ENCODE measurements at regions not wholly inside any gene's neighbourhood (a gene's known extent, or its start where the extent isn't known, plus 50 kb on each side); places are given as distances from the start of the nearest gene placed in this dataset.

GRCh38 chr1:117678246-117678977 lies 72.6 kb downstream of the TENT5C start:
- no peak for DNase-seq

GRCh38 chr1:117679299-117679698 lies 73.5 kb downstream of the TENT5C start:
- DNase-seq, result no peak

GRCh38 chr1:117679868-117680267 lies 74.0 kb downstream of the TENT5C start:
- no peak for DNase-seq

- no peak for DNase-seq
These were observed 74.6 kb downstream of the TENT5C start for GRCh38 chr1:117680316-117681002.

GRCh38 chr1:117681093-117681900 lies 75.4 kb downstream of the TENT5C start:
- no peak for DNase-seq

GRCh38 chr1:117681901-117682250 lies 76.0 kb downstream of the TENT5C start:
- no peak for DNase-seq

GRCh38 chr1:117682372-117682771 lies 76.5 kb downstream of the TENT5C start:
- DNase-seq, result no peak

GRCh38 chr1:117683571-117684285 lies 77.9 kb downstream of the TENT5C start:
- DNase-seq, result no peak

GRCh38 chr1:117685936-117686806 lies 80.3 kb downstream of the TENT5C start:
- DNase-seq, result no peak

- DNase-seq, result no peak
These were observed 81.1 kb downstream of the TENT5C start for GRCh38 chr1:117686907-117687306.

- no peak for DNase-seq
These were observed 84.3 kb downstream of the TENT5C start for GRCh38 chr1:117689997-117690625.

- no peak for DNase-seq
These were observed 86.1 kb downstream of the TENT5C start for GRCh38 chr1:117691942-117692341.

GRCh38 chr1:117694543-117694942 lies 88.7 kb downstream of the TENT5C start:
- no peak for DNase-seq

- DNase-seq, result no peak
These were observed 90.1 kb downstream of the TENT5C start for GRCh38 chr1:117695796-117696490.

GRCh38 chr1:117696561-117696960 lies 90.7 kb downstream of the TENT5C start:
- no peak for DNase-seq

- DNase-seq, result no peak
These were observed 91.5 kb downstream of the TENT5C start for GRCh38 chr1:117697220-117697781.

- DNase-seq, result no peak
These were observed 92.7 kb downstream of the TENT5C start for GRCh38 chr1:117698398-117699160.

GRCh38 chr1:117699953-117700352 lies 94.1 kb downstream of the TENT5C start:
- DNase-seq, result no peak

- no peak for DNase-seq
These were observed 96.8 kb downstream of the TENT5C start for GRCh38 chr1:117702654-117703053.

- DNase-seq, result no peak
These were observed 101.5 kb downstream of the TENT5C start for GRCh38 chr1:117707371-117707770.

Measured in NCI-H1105 (cell line).